Neural cell (in vitro differentiated cells): ENCODE measurements at regions not wholly inside any gene's neighbourhood (a gene's known extent, or its start where the extent isn't known, plus 50 kb on each side); places are given as distances from the start of the nearest gene placed in this dataset.

Experiments used
- H2AFZ ChIP-seq: fragments of 200-600, 300-800 bp; sonication (generic), shearing (Covaris generic); 2 replicates; pipeline ENCODE4 v1.6.0; 2014; ENCODE audit warnings: low read depth, mild to moderate bottlenecking, antibody characterized with exemption, low read length, moderate library complexity
- H3F3A ChIP-seq: fragments of 200-600 bp; shearing (Covaris generic); 2 replicates; pipeline ENCODE4 v1.6.1; 2016; ENCODE audit warnings: mild to moderate bottlenecking, moderate library complexity, mixed read lengths, antibody characterized with exemption, low read length; ENCODE audit not compliant: insufficient read depth, poor library complexity, severe bottlenecking
- H3K27ac ChIP-seq: fragments of 200-600, 300-800 bp; sonication (generic), shearing (Covaris generic); 2 replicates; pipeline ENCODE4 v1.5.1; 2014; ENCODE audit warnings: mild to moderate bottlenecking, low read length, moderate library complexity
- H3K27me3 ChIP-seq: fragments of 300-800, 200-600 bp; sonication (generic), shearing (Covaris generic); 2 replicates; pipeline ENCODE4 v1.6.0; 2014; ENCODE audit warnings: mild to moderate bottlenecking, low read depth, low read length, moderate library complexity; ENCODE audit not compliant: insufficient read depth
- H3K36me3 ChIP-seq: fragments of 300-800, 200-600 bp; sonication (generic), shearing (Covaris generic); 2 replicates; pipeline ENCODE4 v1.5.1; 2014; ENCODE audit warnings: mild to moderate bottlenecking, antibody characterized with exemption, low read length, moderate library complexity; ENCODE audit not compliant: insufficient read depth
- H3K4me2 ChIP-seq: fragments of 300-800, 200-600 bp; sonication (generic), shearing (Covaris generic); 2 replicates; pipeline ENCODE4 v1.6.0; 2014; ENCODE audit warnings: mild to moderate bottlenecking, low read length
- H3K4me3 ChIP-seq: fragments of 300-800, 200-600 bp; sonication (generic), shearing (Covaris generic); 2 replicates; pipeline ENCODE4 v1.5.1; 2014; ENCODE audit warnings: mild to moderate bottlenecking, low read length, moderate library complexity
- H3K79me2 ChIP-seq: fragments of 200-600 bp; shearing (Covaris generic); replicated peaks from 2 replicates; pipeline ENCODE4 v1.6.0; 2014; ENCODE audit warnings: mild to moderate bottlenecking, low read length, moderate library complexity; ENCODE audit not compliant: insufficient read depth
- H3K9ac ChIP-seq: fragments of 300-800, 200-600 bp; sonication (generic), shearing (Covaris generic); 2 replicates; pipeline ENCODE4 v1.6.1; 2016; ENCODE audit warnings: mild to moderate bottlenecking, low read length, mixed read lengths
- H3K9me2 ChIP-seq: fragments of 200-600 bp; shearing (Covaris generic); 2 replicates; pipeline ENCODE4 v1.6.1; 2016; ENCODE audit warnings: mild to moderate bottlenecking, low read length, mixed read lengths; ENCODE audit not compliant: insufficient read depth
- H3K9me3 ChIP-seq: fragments of 200-600, 300-800 bp; sonication (generic), shearing (Covaris generic); 2 replicates; pipeline ENCODE4 v1.6.1; 2016; ENCODE audit warnings: mild to moderate bottlenecking, mixed run types, low read length, moderate library complexity, mixed read lengths
- H4K20me1 ChIP-seq: fragments of 200-600 bp; shearing (Covaris generic); 2 replicates; pipeline ENCODE4 v1.6.1; 2016; ENCODE audit warnings: mild to moderate bottlenecking, mixed run types; ENCODE audit not compliant: insufficient read depth
- EP300 ChIP-seq: fragments of 450-650 bp; conservative IDR thresholded peaks from 2 replicates; pipeline ENCODE4 v1.6.1; 2014; ENCODE audit warnings: antibody characterized with exemption, mild to moderate bottlenecking, moderate library complexity; ENCODE audit not compliant: poor library complexity, severe bottlenecking
- EZH2 ChIP-seq: fragments of 200-600, 300-800 bp; shearing (Covaris generic), sonication (generic); IDR thresholded peaks from 2 replicates; pipeline ENCODE4 v1.6.1; 2014; ENCODE audit warnings: antibody characterized with exemption, low read length, borderline replicate concordance, mild to moderate bottlenecking; ENCODE audit not compliant: insufficient read depth, poor library complexity, severe bottlenecking
- MXI1 ChIP-seq: fragments of 450-650 bp; conservative IDR thresholded peaks from 2 replicates; pipeline ENCODE4 v1.6.1; 2014; ENCODE audit warnings: antibody characterized with exemption, mild to moderate bottlenecking; ENCODE audit not compliant: poor library complexity, severe bottlenecking
- POLR2AphosphoS5 ChIP-seq: IDR thresholded peaks from 2 replicates; pipeline ENCODE4 v1.6.1; 2012
- RAD21 ChIP-seq: fragments of 450-650 bp; conservative IDR thresholded peaks from 2 replicates; pipeline ENCODE4 v1.6.1; 2014; ENCODE audit warnings: antibody characterized with exemption, mild to moderate bottlenecking, moderate library complexity
- SMC3 ChIP-seq: fragments of 450-650 bp; conservative IDR thresholded peaks from 2 replicates; pipeline ENCODE4 v1.6.1; 2014; ENCODE audit warnings: antibody characterized with exemption, mild to moderate bottlenecking, moderate library complexity; ENCODE audit not compliant: poor library complexity
- TAF1 ChIP-seq: IDR thresholded peaks from 2 replicates; pipeline ENCODE4 v1.6.1; 2012; ENCODE audit warnings: low read depth
- TF ChIP-seq, protein P1 (sequence below): IDR thresholded peaks from 2 replicates; pipeline ENCODE4 v1.6.1; 2012; ENCODE audit warnings: borderline replicate concordance
- TF ChIP-seq, protein P2 (sequence below): fragments of 450-650 bp; IDR thresholded peaks from 2 replicates; pipeline ENCODE4 v1.5.1; 2014; ENCODE audit warnings: antibody characterized with exemption, mild to moderate bottlenecking, moderate library complexity; ENCODE audit not compliant: poor library complexity, severe bottlenecking

DNA sequence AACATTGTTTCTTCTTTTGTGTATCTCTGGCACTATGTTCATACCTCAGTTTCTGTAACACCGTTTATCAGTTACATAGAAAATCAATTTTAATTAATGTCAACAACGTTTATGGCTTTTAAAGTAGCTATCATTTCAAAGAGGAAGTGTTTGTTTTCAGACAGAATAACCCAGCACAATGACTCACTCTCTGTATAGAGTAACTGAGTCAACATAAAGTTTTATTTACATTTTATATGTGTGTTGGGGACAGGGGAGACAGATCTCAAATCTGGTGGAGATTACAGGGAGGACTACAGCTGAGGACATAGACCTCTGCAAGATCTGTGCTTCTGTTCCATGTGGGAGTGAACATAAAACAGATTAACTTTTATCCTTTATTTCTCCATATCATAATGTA, 2590.1 kb downstream of the PCDH9 start:
- no peaks in the 10 kb centered on the region for H3K9me3 ChIP-seq
- H3K79me2 ChIP-seq = no peaks in the 10 kb centered on the region
- no peak overlapping the region for H3K27ac ChIP-seq
- H2AFZ ChIP-seq = no peak overlapping the region
- H3K9me2 ChIP-seq = no peaks in the 10 kb centered on the region
- TF ChIP-seq SMC3 = no peak
- TF ChIP-seq, protein P1, sequence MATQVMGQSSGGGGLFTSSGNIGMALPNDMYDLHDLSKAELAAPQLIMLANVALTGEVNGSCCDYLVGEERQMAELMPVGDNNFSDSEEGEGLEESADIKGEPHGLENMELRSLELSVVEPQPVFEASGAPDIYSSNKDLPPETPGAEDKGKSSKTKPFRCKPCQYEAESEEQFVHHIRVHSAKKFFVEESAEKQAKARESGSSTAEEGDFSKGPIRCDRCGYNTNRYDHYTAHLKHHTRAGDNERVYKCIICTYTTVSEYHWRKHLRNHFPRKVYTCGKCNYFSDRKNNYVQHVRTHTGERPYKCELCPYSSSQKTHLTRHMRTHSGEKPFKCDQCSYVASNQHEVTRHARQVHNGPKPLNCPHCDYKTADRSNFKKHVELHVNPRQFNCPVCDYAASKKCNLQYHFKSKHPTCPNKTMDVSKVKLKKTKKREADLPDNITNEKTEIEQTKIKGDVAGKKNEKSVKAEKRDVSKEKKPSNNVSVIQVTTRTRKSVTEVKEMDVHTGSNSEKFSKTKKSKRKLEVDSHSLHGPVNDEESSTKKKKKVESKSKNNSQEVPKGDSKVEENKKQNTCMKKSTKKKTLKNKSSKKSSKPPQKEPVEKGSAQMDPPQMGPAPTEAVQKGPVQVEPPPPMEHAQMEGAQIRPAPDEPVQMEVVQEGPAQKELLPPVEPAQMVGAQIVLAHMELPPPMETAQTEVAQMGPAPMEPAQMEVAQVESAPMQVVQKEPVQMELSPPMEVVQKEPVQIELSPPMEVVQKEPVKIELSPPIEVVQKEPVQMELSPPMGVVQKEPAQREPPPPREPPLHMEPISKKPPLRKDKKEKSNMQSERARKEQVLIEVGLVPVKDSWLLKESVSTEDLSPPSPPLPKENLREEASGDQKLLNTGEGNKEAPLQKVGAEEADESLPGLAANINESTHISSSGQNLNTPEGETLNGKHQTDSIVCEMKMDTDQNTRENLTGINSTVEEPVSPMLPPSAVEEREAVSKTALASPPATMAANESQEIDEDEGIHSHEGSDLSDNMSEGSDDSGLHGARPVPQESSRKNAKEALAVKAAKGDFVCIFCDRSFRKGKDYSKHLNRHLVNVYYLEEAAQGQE = no peak
- no peak for TF ChIP-seq EP300
- TF ChIP-seq, protein P2, sequence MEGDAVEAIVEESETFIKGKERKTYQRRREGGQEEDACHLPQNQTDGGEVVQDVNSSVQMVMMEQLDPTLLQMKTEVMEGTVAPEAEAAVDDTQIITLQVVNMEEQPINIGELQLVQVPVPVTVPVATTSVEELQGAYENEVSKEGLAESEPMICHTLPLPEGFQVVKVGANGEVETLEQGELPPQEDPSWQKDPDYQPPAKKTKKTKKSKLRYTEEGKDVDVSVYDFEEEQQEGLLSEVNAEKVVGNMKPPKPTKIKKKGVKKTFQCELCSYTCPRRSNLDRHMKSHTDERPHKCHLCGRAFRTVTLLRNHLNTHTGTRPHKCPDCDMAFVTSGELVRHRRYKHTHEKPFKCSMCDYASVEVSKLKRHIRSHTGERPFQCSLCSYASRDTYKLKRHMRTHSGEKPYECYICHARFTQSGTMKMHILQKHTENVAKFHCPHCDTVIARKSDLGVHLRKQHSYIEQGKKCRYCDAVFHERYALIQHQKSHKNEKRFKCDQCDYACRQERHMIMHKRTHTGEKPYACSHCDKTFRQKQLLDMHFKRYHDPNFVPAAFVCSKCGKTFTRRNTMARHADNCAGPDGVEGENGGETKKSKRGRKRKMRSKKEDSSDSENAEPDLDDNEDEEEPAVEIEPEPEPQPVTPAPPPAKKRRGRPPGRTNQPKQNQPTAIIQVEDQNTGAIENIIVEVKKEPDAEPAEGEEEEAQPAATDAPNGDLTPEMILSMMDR = no peak
- TF ChIP-seq TAF1 = no peak
- TF ChIP-seq RAD21 = no peak
- TF ChIP-seq POLR2AphosphoS5 = no peak
- TF ChIP-seq MXI1 = no peak
- no peak for TF ChIP-seq EZH2
- no peaks in the 10 kb centered on the region for H4K20me1 ChIP-seq
- no peaks in the 10 kb centered on the region for H3K36me3 ChIP-seq
- no peaks in the 10 kb centered on the region for H3F3A ChIP-seq
- H3K27me3 ChIP-seq = no peaks in the 10 kb centered on the region
- no peak overlapping the region for H3K4me3 ChIP-seq
- no peak overlapping the region for H3K4me2 ChIP-seq
- H3K9ac ChIP-seq = no peak overlapping the region

DNA sequence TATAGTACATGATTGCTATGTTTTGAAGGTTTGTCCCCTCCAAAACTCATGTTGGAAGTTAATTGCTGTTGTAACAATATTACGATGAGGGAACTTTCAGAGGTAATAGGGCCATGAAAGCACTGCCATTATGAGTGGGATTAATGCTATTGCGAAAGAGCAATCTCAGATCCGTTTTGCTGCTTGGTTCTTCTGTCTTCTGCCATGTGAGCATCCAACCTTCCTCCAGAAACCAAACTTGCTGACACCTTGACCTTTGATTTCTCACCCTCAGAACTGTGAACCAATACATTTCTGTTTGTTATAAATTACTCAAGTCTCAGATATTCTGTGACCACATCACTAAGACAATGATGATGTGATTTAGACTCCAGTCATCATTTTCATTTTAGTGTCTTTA, 2590.9 kb downstream of the PCDH9 start:
- Histone ChIP-seq H3K9me3 (no peaks in the 10 kb centered on the region), H3K4me3 (no peak overlapping the region), H3K4me2 (no peak overlapping the region), H3K9ac (no peak overlapping the region), H3F3A (no peaks in the 10 kb centered on the region), H3K27ac (no peak overlapping the region), H3K9me2 (no peaks in the 10 kb centered on the region), H3K79me2 (no peaks in the 10 kb centered on the region), H2AFZ (no peak overlapping the region), H4K20me1 (no peaks in the 10 kb centered on the region), H3K36me3 (no peaks in the 10 kb centered on the region), H3K27me3 (no peaks in the 10 kb centered on the region)
- TF ChIP-seq TAF1 (no peak), EZH2 (no peak), SMC3 (no peak), RAD21 (no peak), MXI1 (no peak), EP300 (no peak), POLR2AphosphoS5 (no peak)
- TF ChIP-seq, protein P1 = no peak
- TF ChIP-seq, protein P2 = no peak
